Lower leg skin (tissue), 3 donors: ENCODE measurements at regions not wholly inside any gene's neighbourhood (a gene's known extent, or its start where the extent isn't known, plus 50 kb on each side); places are given as distances from the start of the nearest gene placed in this dataset.

Source experiments
- POLR2A ChIP-seq, 2 donors: fragments of 450-650 bp; IDR thresholded peaks; one replicate each; pipeline ENCODE4 v1.6.1; 2016 to 2017; ENCODE audit warnings: antibody characterized with exemption in 2 of 2, mild to moderate bottlenecking in 1 of 2, moderate library complexity in 1 of 2
- TF ChIP-seq, protein P1 (sequence below), 3 donors: fragments of 450-650 bp; IDR thresholded peaks; one replicate each; pipeline ENCODE4 v1.5.1; 2016; ENCODE audit warnings: antibody characterized with exemption in 3 of 3, mild to moderate bottlenecking in 3 of 3, moderate library complexity in 2 of 3

GRCh38 chr14:38143170-38143569 lies 64.5 kb upstream of the SSTR1 start:
- TF ChIP-seq, protein P1, sequence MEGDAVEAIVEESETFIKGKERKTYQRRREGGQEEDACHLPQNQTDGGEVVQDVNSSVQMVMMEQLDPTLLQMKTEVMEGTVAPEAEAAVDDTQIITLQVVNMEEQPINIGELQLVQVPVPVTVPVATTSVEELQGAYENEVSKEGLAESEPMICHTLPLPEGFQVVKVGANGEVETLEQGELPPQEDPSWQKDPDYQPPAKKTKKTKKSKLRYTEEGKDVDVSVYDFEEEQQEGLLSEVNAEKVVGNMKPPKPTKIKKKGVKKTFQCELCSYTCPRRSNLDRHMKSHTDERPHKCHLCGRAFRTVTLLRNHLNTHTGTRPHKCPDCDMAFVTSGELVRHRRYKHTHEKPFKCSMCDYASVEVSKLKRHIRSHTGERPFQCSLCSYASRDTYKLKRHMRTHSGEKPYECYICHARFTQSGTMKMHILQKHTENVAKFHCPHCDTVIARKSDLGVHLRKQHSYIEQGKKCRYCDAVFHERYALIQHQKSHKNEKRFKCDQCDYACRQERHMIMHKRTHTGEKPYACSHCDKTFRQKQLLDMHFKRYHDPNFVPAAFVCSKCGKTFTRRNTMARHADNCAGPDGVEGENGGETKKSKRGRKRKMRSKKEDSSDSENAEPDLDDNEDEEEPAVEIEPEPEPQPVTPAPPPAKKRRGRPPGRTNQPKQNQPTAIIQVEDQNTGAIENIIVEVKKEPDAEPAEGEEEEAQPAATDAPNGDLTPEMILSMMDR (IDR thresholded peaks at IDR 0.05): no peak
- no peak for TF ChIP-seq POLR2A (IDR thresholded peaks at IDR 0.05)
